PC-3 (cell line): ENCODE measurements at regions not wholly inside any gene's neighbourhood (a gene's known extent, or its start where the extent isn't known, plus 50 kb on each side); places are given as distances from the start of the nearest gene placed in this dataset.

Experiments used
- ATAC-seq: fragments of 200-7000 bp; cut with Tn5 transposase; 2 replicates; pipeline ENCODE4 v1.9.1; 2020; ENCODE audit warnings: mild to moderate bottlenecking, moderate library complexity
- BruUV-seq: library from RNA; stranded (reverse); fragments of 400-500 nt; replicated peaks from 2 replicates; lab custom pipeline; 2021; lab: Mats Ljungman, UMichigan
- CTCF ChIA-PET: fragments of 300-600 bp; sonication (Branson Sonifier 250); formaldehyde crosslinking; loops from one replicate; lab custom pipeline; 2022; ENCODE audit warnings: antibody characterized with exemption; lab: Charles Lee
- POLR2A ChIA-PET: fragments of 300-600 bp; sonication (Branson Sonifier 250); formaldehyde crosslinking; loops from one replicate; lab custom pipeline; 2022; ENCODE audit warnings: antibody characterized with exemption; ENCODE audit not compliant: unreplicated experiment; lab: Charles Lee
- DNase-seq: peaks from one replicate; pipeline ENCODE4 v3.0.0-alpha.2; 2015
- H2AFZ ChIP-seq: fragments of 300-600 bp; sonication (generic); 2 replicates; pipeline ENCODE4 v1.6.0; 2016; ENCODE audit warnings: antibody characterized with exemption, low read length
- H3F3A ChIP-seq: fragments of 300-600 bp; sonication (generic); one replicate; pipeline ENCODE4 v1.6.0; 2017; ENCODE audit warnings: antibody characterized with exemption, low read length, control low read depth, mild to moderate bottlenecking; ENCODE audit not compliant: unreplicated experiment
- H3K27ac ChIP-seq: fragments of 300-600 bp; sonication (generic); 2 replicates; pipeline ENCODE4 v1.5.1; 2016; ENCODE audit warnings: mild to moderate bottlenecking, low read length
- H3K27me3 ChIP-seq: fragments of 300-600 bp; sonication (generic); 2 replicates; pipeline ENCODE4 v1.6.1; 2016; ENCODE audit warnings: low read length, mixed read lengths
- H3K36me3 ChIP-seq: fragments of 300-600 bp; sonication (generic); 2 replicates; pipeline ENCODE4 v1.6.1; 2016; ENCODE audit warnings: low read depth, mixed run types, low read length, mixed read lengths
- H3K4me1 ChIP-seq: fragments of 300-600 bp; sonication (generic); 2 replicates; pipeline ENCODE4 v1.5.1; 2016; ENCODE audit warnings: low read length; ENCODE audit not compliant: insufficient read depth
- H3K4me2 ChIP-seq: fragments of 300-600 bp; sonication (generic); 2 replicates; pipeline ENCODE4 v1.6.0; 2016; ENCODE audit warnings: low read length
- H3K4me3 ChIP-seq: fragments of 300-600 bp; sonication (generic); 2 replicates; pipeline ENCODE4 v1.5.1; 2016; ENCODE audit warnings: mild to moderate bottlenecking, low read length, mixed read lengths
- H3K79me2 ChIP-seq: fragments of 300-600 bp; sonication (generic); 2 replicates; pipeline ENCODE4 v1.6.1; 2017; ENCODE audit warnings: low read length, mixed read lengths
- H3K9ac ChIP-seq: fragments of 300-600 bp; sonication (generic); 2 replicates; pipeline ENCODE4 v1.6.0; 2016; ENCODE audit warnings: mild to moderate bottlenecking, low read length
- H3K9me2 ChIP-seq: fragments of 300-600 bp; sonication (generic); replicated peaks from 2 replicates; pipeline ENCODE4 v1.6.1; 2016; ENCODE audit warnings: mixed run types, low read length, mixed read lengths
- H3K9me3 ChIP-seq: fragments of 300-600 bp; sonication (generic); 2 replicates; pipeline ENCODE4 v1.6.1; 2016; ENCODE audit warnings: low read length, mixed read lengths
- H4K20me1 ChIP-seq: fragments of 300-600 bp; sonication (generic); 2 replicates; pipeline ENCODE4 v1.6.1; 2016; ENCODE audit warnings: low read length, mixed read lengths
- EZH2 ChIP-seq: fragments of 300-600 bp; sonication (generic); IDR thresholded peaks from one replicate; pipeline ENCODE4 v1.6.1; 2017; ENCODE audit warnings: antibody characterized with exemption, mild to moderate bottlenecking, low read length; ENCODE audit not compliant: unreplicated experiment
- EZH2phosphoT487 ChIP-seq: fragments of 300-600 bp; sonication (generic); IDR thresholded peaks from 2 replicates; pipeline ENCODE4 v1.6.1; 2018; ENCODE audit warnings: mild to moderate bottlenecking, antibody characterized with exemption, low read length, borderline replicate concordance
- intact Hi-C: fragments of 100-400 bp; cut with micrococcal nuclease; formaldehyde crosslinking; loops from 2 replicates; pipeline ENCODE4 v1.9.0; 2023
- TF ChIP-seq, protein P1 (sequence below): fragments of 300-600 bp; sonication (generic); conservative IDR thresholded peaks from 2 replicates; pipeline ENCODE4 v1.5.1; 2017; ENCODE audit warnings: antibody characterized with exemption, low read depth, mild to moderate bottlenecking, low read length

DNA sequence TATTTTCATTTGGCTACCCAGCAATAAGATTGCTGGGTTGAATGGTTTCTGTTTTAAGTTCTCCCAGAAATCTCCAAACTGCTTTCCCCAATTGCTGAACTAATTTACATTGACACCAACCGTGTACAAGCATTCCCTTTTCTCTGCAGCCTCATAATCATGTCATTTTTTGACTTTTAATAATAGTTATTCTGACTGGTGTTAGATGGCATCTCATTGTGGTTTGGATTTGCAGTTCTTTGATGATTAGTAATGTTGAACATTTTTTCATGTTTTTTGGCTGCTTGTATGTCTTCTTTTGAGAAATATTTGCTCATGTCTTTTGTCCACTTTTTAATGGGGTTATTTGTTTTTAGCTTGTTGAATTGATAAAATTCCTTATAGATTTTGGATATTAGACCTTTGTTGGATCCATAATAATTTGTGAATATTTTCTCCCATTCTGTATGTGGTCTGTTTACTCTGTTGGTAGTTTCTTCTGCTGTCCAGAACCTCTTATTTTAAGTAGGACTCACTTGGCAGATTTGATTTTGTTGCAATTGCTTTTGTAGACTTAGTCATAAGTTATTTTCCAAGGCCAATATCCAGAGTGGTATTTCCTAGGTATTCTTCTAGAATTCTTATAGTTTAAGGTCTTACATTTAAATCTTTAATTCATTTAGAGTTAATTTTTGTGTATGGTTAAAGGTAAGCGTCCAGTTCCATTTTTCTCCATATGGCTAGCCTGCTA is 793.7 kb downstream of the BRINP1 start:
- POLR2A ChIA-PET = no interaction called here
- no TSS peak for BruUV-seq
- no peaks in the 10 kb centered on the region for H3K79me2 ChIP-seq
- H3K9me3 ChIP-seq = no peaks in the 10 kb centered on the region
- no peaks in the 10 kb centered on the region for H3K9me2 ChIP-seq
- no peak overlapping the region for H3K27ac ChIP-seq
- CTCF ChIA-PET = no interaction called here
- DNase-seq (no peak), ATAC-seq (no peak)
- no peak for TF ChIP-seq EZH2
- TF ChIP-seq EZH2phosphoT487 = no peak
- TF ChIP-seq, protein P1, sequence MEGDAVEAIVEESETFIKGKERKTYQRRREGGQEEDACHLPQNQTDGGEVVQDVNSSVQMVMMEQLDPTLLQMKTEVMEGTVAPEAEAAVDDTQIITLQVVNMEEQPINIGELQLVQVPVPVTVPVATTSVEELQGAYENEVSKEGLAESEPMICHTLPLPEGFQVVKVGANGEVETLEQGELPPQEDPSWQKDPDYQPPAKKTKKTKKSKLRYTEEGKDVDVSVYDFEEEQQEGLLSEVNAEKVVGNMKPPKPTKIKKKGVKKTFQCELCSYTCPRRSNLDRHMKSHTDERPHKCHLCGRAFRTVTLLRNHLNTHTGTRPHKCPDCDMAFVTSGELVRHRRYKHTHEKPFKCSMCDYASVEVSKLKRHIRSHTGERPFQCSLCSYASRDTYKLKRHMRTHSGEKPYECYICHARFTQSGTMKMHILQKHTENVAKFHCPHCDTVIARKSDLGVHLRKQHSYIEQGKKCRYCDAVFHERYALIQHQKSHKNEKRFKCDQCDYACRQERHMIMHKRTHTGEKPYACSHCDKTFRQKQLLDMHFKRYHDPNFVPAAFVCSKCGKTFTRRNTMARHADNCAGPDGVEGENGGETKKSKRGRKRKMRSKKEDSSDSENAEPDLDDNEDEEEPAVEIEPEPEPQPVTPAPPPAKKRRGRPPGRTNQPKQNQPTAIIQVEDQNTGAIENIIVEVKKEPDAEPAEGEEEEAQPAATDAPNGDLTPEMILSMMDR = no peak
- H3K9ac ChIP-seq = no peak overlapping the region
- no peaks in the 10 kb centered on the region for H3F3A ChIP-seq
- no peaks in the 10 kb centered on the region for H4K20me1 ChIP-seq
- H3K4me2 ChIP-seq = no peak overlapping the region
- intact Hi-C loops = no loop called here
- H3K4me1 ChIP-seq = no peaks in the 10 kb centered on the region
- no peak overlapping the region for H2AFZ ChIP-seq
- H3K4me3 ChIP-seq = no peak overlapping the region
- H3K27me3 ChIP-seq = no peaks in the 10 kb centered on the region
- no peaks in the 10 kb centered on the region for H3K36me3 ChIP-seq

DNA sequence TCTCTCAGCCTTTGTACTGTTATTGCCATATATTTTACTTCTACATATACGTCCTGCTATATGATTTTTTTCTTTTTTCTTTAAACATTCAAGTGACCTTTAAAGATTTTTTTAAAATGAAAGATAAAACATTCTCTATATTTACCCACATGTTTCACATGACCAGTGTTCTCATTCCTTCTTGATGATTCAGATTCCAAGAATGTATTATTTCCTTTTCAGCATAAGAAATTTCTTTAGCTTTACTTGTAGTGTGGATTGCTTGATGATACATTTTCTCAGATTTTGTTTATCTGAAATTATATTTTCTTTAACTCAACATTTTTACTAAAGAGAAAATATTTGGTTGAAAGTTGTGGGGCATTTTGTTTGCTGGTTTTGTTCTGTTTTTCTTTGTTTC is 792.1 kb downstream of the BRINP1 start:
- ChIA-PET CTCF (no interaction called here), POLR2A (no interaction called here)
- H3K4me3 ChIP-seq = no peak overlapping the region
- DNase-seq = peak; percentile 3
- H3K4me2 ChIP-seq = no peak overlapping the region
- no peaks in the 10 kb centered on the region for H3K36me3 ChIP-seq
- H3K27ac ChIP-seq = no peak overlapping the region
- BruUV-seq = no TSS peak
- H2AFZ ChIP-seq = no peak overlapping the region
- no peaks in the 10 kb centered on the region for H3F3A ChIP-seq
- no peaks in the 10 kb centered on the region for H3K4me1 ChIP-seq
- no peak for ATAC-seq
- H3K9me2 ChIP-seq = no peaks in the 10 kb centered on the region
- no peaks in the 10 kb centered on the region for H3K79me2 ChIP-seq
- no peaks in the 10 kb centered on the region for H4K20me1 ChIP-seq
- H3K9me3 ChIP-seq = no peaks in the 10 kb centered on the region
- TF ChIP-seq EZH2 (no peak), EZH2phosphoT487 (no peak)
- TF ChIP-seq, protein P1 = no peak
- H3K27me3 ChIP-seq = no peaks in the 10 kb centered on the region
- no peak overlapping the region for H3K9ac ChIP-seq
- intact Hi-C loops = no loop called here

- H3K27me3 ChIP-seq = no peaks in the 10 kb centered on the region
- H3K79me2 ChIP-seq = no peaks in the 10 kb centered on the region
- no peak for ATAC-seq
- no TSS peak for BruUV-seq
- H3F3A ChIP-seq = no peaks in the 10 kb centered on the region
- no peak overlapping the region for H3K4me3 ChIP-seq
- no peaks in the 10 kb centered on the region for H3K9me3 ChIP-seq
- ChIA-PET POLR2A (no interaction called here), CTCF (no interaction called here)
- no peaks in the 10 kb centered on the region for H3K9me2 ChIP-seq
- no peaks in the 10 kb centered on the region for H3K4me1 ChIP-seq
- TF ChIP-seq EZH2 (no peak), EZH2phosphoT487 (no peak)
- TF ChIP-seq, protein P1 = no peak
- H3K4me2 ChIP-seq = no peak overlapping the region
- no peak overlapping the region for H3K27ac ChIP-seq
- H4K20me1 ChIP-seq = no peaks in the 10 kb centered on the region
- intact Hi-C loops = no loop called here
- DNase-seq = peak; percentile 1
- H3K36me3 ChIP-seq = no peaks in the 10 kb centered on the region
- no peak overlapping the region for H3K9ac ChIP-seq
- no peak overlapping the region for H2AFZ ChIP-seq
Measured at GRCh38 chr9:118578467-118578866, 790.8 kb downstream of the BRINP1 start.
